GM21390 (cell line): ENCODE measurements at regions not wholly inside any gene's neighbourhood (a gene's known extent, or its start where the extent isn't known, plus 50 kb on each side); places are given as distances from the start of the nearest gene placed in this dataset.

Source experiments
- ATAC-seq: cut with Tn5 transposase; IDR thresholded peaks from one replicate; pipeline ENCODE4 v1.9.1; 2021; ENCODE audit not compliant: unreplicated experiment

GRCh38 chr6:90435207-90435899 lies 138.7 kb upstream of the BACH2 start:
- no peak for ATAC-seq

- ATAC-seq = no peak
Observed at GRCh38 chr6:90434094-90434493, 137.5 kb upstream of the BACH2 start.

- ATAC-seq = no peak
Observed at GRCh38 chr6:90432937-90433336, 136.3 kb upstream of the BACH2 start.

- ATAC-seq = no peak
Observed at GRCh38 chr6:90432041-90432775, 135.6 kb upstream of the BACH2 start.

GRCh38 chr6:90431576-90431975 lies 134.9 kb upstream of the BACH2 start:
- no peak for ATAC-seq

- ATAC-seq = no peak
Observed at GRCh38 chr6:90429713-90430112, 133.1 kb upstream of the BACH2 start.

- no peak for ATAC-seq
Observed at GRCh38 chr6:90428514-90428913, 131.9 kb upstream of the BACH2 start.

- peak; percentile 99 for ATAC-seq
Observed at GRCh38 chr6:90425161-90425641, 128.6 kb upstream of the BACH2 start.

GRCh38 chr6:90424580-90424979 lies 127.9 kb upstream of the BACH2 start:
- ATAC-seq = no peak

GRCh38 chr6:90421666-90422065 lies 125.0 kb upstream of the BACH2 start:
- ATAC-seq = no peak

GRCh38 chr6:90420500-90420899 lies 123.9 kb upstream of the BACH2 start:
- ATAC-seq = no peak

- no peak for ATAC-seq
Observed at GRCh38 chr6:90417385-90417784, 120.7 kb upstream of the BACH2 start.

- no peak for ATAC-seq
Observed at GRCh38 chr6:90416322-90416721, 119.7 kb upstream of the BACH2 start.

GRCh38 chr6:90415178-90415577 lies 118.5 kb upstream of the BACH2 start:
- no peak for ATAC-seq

- no peak for ATAC-seq
Observed at GRCh38 chr6:90414352-90414751, 117.7 kb upstream of the BACH2 start.

- no peak for ATAC-seq
Observed at GRCh38 chr6:90413867-90414266, 117.2 kb upstream of the BACH2 start.

- ATAC-seq = no peak
Observed at GRCh38 chr6:90413396-90413795, 116.8 kb upstream of the BACH2 start.

- ATAC-seq = no peak
Observed at GRCh38 chr6:90412538-90413369, 116.1 kb upstream of the BACH2 start.

- peak; percentile 94 for ATAC-seq
Observed at GRCh38 chr6:90411292-90411781, 114.7 kb upstream of the BACH2 start.

- ATAC-seq = no peak
Observed at GRCh38 chr6:90409700-90410099, 113.1 kb upstream of the BACH2 start.

GRCh38 chr6:90406957-90407356 lies 110.3 kb upstream of the BACH2 start:
- no peak for ATAC-seq
